Daoy (cell line): ENCODE measurements at regions not wholly inside any gene's neighbourhood (a gene's known extent, or its start where the extent isn't known, plus 50 kb on each side); places are given as distances from the start of the nearest gene placed in this dataset.

ENCODE experiments used
- DNase-seq: peaks from one replicate; pipeline ENCODE4 v3.0.0-alpha.2; 2015; ENCODE audit warnings: low read depth

GRCh38 chr1:55932402-55932801 lies 647.0 kb downstream of the PLPP3 start:
- DNase-seq = no peak

DNA sequence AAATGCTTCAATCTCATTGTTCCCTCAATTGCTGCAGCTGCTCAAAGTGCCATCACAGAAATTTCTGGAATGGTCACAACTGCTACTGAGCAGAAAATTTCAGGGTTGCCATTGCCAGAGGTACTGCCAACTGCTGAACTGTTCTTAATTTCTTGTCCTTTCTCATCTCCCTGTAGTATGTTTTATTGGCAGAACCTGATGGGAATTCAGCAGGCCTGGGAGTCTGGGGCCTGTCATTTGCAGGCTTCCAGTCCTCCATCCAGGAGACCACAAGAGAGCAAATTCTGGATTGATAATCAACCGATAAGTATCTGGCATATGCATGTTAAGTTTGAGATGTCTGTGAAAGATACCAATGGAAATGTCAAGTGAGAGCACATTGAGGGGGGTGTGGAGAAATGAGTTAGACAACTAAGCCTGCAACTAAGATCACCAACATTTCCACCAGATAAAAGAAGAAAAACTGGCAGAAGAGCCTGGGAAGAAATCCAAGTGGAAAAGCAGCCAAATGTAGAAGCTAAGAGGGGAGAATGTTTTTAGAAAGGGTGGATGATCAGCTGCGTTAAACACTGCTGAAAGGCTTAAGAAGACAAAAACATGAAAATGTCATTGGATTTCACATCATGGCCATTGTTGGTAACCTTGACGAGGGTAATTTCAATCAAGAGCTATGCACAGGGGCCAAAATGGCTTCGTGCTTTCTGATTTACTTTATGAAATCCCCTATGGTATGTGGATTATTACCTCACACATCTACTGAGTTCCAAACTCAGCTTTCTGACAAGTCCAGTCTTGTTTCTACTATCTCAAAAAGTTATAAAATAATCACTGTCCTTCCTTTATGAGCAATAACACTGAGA lies 648.1 kb downstream of the PLPP3 start:
- DNase-seq = no peak

GRCh38 chr1:55929652-55930051 lies 649.7 kb downstream of the PLPP3 start:
- no peak for DNase-seq

- no peak for DNase-seq
These were observed 650.8 kb downstream of the PLPP3 start for GRCh38 chr1:55928576-55928975.

DNA sequence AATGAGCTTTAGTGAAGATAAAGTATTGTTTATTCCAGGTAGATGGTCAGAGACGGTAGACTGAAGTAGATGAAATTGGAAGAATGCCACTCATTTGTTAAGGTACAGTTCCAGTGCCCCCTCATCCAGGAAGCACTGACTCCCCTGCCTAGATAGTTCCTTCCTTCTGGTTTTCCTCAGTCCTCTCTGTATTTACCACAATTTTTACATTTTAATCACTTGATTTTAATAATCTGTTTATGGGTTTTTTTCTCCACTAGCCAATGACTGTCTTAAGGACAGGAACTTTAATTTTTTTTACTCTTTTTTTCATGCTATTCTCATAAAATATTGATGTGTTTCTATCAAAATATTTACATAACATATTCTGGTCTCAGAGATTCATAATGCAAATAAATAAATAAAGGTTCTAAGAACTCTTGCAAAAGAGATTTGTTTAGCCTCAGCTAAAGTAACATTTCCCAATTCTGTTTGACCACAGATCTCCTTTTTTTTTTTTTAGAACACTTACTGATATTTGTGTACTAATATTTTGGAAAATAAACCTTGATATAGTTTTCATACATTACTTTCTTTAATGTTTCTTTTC lies 651.6 kb downstream of the PLPP3 start:
- no peak for DNase-seq

DNA sequence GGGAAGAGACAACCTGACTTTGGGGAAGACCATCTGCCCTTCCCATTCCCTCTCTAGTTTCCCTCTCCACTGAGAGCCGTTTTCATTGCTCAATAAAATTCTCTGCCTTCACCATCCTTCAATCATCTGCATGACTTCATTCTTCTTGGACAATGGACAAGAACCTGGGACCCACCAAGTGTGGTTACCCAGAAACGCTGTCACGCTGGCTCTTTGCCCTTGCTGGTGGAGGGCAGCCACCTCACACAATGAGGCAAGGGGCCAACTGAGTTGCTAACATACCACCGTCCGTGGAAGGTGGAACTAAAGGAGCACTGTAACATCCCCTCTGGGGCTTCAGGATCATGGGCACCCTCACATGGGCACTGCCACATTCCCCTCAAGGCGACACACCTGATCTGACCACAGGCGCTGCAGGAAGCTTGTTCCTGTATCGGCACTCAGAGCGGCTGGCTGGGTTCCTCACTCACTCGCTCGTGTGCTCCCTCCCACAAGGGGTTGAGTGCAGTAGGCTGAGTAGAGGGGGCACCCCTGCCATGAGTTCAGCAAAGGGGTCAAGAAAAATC lies 652.4 kb downstream of the PLPP3 start:
- DNase-seq = no peak

- no peak for DNase-seq
These were observed 662.5 kb downstream of the PLPP3 start for GRCh38 chr1:55916907-55917306.

DNA sequence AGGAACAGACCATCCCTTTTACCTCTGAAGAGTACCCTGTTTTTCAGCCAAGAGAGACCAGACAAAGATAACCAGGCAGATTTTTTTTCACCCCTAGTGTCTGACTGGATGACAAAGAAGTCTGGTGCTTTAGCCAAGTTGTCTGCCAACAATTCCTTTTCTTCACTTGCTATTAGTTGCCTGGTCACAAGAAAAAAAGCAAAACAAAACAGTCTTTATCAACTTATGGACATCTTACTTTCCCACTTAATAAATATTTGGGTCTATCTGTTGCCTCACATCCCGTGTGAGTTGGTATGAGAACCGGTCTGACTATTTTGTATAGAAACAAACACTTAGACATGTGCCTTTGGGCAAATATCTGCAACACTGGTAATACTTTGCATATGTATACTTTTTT lies 662.9 kb downstream of the PLPP3 start:
- DNase-seq = no peak

DNA sequence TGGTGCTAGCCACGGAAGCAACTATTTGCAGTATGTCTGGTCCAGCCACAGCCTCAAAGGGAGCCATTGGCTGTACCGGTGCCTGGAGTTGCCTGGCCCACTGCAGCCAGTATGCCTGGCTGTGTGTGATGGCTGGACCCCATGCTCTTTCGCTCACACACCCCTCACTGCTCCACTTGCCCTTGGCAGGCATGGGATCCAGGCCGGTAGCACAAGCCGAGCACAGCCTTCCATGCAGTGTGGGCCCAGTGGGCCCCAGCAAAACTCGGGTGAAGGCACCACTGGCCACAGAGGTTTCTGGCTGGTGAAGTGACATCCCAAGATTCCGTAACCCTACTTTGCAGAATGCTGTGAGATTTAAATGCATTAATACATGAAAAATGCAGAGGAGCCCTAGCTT lies 665.8 kb downstream of the PLPP3 start:
- DNase-seq = no peak

GRCh38 chr1:55912438-55912837 lies 666.9 kb downstream of the PLPP3 start:
- no peak for DNase-seq

- DNase-seq = no peak
These were observed 674.8 kb downstream of the PLPP3 start for GRCh38 chr1:55904541-55904940.

DNA sequence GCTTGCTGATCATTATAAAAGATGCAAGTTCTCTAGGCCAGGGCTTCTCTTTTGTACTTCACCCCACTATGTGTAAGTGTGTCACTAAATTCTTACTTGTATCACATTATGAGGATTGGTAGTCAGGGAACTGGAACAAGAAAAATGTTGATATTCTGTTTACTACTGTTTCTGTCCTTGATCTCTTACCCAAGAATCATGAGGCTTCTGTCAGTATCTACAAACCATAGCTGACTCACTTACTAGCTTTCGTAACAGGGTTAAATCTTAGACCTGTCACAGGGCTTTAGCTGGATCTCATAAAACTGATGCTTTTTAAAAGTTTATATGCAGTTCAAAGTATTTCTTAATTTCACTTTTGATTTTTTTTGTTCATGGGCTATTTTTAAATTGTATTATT lies 681.2 kb downstream of the PLPP3 start:
- DNase-seq = no peak

DNA sequence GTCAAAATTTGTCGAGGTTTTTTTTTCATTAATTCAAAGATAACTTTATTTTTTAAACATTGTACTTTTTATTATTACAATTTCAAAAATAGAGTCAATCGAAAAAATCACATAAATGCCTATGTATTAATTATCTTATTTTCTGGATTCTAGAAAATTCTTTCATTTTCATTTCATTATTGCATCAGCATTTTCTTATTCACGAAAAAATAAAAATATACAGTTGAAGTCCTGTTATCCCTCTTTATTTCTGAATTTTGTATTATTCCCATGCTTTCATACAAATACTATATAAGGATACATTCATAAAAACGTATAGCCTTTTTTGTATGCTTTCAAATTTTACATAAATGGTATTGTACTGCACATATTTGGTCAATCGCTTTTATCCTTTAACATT lies 681.0 kb upstream of the USP24 start:
- no peak for DNase-seq

DNA sequence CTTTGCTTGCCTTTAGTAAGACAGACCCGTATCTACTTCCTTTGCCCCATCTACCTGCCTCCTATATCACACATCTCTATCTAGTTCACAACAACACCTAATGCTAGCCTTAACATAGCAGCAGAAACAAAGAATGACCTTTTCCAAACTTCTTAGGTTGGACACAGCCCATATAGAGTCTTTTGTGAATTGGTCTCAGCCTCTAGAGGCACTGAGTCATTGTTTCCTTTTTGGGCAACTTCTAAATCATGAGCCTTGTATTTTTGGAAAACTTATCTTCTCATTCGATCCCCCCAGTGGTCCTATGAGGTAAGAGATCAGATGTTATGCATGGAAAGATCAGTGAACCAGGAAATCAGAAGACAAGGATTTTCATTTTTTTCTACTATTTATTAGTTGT lies 679.4 kb upstream of the USP24 start:
- DNase-seq = no peak

- DNase-seq = peak; percentile 18
These were observed 678.0 kb upstream of the USP24 start for GRCh38 chr1:55893155-55893554.

DNA sequence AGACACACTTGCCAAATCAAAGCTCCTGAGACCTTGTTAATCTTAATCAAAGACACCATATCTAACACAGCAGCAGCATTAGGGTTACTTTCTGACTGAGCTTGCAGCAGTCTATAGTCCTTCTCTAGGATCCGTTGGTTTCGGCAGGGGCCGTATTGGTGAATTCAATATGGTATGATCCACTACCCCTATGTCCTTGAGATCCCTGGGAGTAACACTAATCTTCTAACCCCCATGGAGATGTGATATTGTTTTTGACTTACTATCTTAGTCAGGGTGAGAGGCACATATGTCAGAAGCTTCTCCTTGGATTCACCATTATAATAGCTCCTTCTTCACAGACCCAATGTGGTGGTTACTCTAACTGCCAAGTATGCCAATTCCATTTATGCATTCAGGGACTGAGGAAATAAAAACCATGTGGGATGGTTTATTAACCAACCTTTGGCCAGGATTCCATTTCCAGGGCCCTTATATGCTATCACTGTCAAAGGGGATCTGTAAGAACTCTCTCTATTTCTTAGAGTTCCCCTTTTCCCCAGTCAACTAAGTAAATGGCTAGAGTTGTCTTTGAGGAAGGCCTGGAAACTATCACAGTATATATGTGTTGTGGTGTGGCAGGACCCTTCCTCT lies 673.6 kb upstream of the USP24 start:
- no peak for DNase-seq

DNA sequence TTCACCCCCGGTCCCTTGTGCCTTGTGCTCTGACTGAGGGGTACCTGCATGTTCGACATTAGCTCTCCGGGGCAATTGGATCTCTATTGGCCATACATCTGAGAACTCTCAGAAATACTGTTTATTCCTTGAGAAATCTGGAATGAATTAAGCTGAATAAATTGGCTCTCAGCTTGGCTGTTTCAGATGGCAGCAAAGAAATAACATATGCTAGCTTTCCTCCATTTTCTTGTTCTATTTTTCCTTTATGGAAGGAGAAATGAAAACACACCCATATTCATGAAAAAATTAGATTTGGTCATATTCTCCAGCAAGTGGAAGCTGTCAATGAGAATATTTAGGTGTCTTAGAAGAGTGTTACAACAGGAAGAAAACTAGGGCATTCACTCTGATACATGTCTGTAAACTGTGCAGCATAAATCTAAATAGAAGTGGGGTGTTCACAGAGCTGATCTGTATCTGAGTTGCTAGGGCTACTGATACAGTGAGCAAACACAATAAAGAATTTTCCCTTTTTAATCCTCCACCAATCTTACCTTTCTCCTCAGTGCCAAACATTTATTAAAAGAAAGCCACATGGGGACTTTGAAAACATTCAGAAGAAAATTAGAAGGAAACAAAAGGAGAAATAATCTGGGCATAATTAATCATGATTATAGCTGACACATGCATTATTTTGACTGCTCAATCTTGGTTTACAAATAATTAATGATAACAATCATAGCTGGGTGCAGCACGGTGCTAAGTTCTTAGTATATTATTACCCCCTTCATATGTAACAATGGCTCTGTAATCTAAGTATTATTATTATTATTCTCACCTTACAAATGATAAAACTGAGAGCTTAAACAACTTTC lies 671.9 kb upstream of the USP24 start:
- no peak for DNase-seq

GRCh38 chr1:55885619-55886018 lies 670.5 kb upstream of the USP24 start:
- DNase-seq = no peak

DNA sequence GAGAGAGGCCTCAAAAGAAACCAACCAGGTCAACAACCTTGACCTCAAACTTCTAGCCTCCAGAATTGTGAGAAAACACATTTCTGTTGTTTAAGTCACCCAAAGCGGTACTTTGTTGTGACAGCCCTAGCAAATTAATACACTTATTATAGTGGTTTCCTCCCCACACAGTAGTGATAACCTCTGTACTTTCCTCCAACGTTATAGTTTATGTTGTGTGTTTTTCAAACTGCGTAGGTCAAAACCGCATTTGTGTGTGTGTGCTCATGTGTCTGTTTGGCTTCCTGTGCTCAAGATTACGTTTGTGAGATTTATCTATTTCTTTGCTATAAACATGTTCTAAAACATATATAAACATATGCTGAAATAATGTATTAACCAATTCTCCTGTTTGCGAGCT lies 667.8 kb upstream of the USP24 start:
- DNase-seq = no peak

DNA sequence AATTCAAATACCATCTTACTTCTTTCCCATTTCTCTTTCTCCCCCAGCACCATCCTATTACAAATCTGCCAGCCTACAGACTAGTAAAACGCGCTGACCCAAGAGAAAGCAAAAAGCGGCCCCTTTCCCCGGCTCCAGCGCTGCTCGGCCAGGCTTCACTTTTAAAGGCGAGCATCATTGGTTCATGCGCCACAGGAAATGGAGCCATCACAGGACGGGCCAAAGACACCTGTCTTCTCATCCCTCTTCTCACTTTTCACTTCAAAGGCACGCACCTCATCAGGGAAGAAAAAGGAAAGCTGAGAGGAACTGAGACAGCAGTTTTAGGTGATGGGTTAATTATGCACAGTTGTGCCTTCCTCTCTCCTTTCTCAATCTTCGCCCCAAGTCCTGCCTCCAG lies 664.2 kb upstream of the USP24 start:
- DNase-seq = no peak

GRCh38 chr1:55877437-55878232 lies 662.5 kb upstream of the USP24 start:
- DNase-seq = no peak
